GM23248 (cell line): ENCODE measurements at regions not wholly inside any gene's neighbourhood (a gene's known extent, or its start where the extent isn't known, plus 50 kb on each side); places are given as distances from the start of the nearest gene placed in this dataset.

Experiments
- DNase-seq: peaks from one replicate; pipeline ENCODE4 v3.0.0-alpha.2; 2015
- H2AFZ ChIP-seq: fragments of 200-600 bp; sonication (generic); 2 replicates; pipeline ENCODE4 v1.6.1; 2016; ENCODE audit warnings: antibody characterized with exemption
- H3F3A ChIP-seq: fragments of 200-600 bp; sonication (generic); 2 replicates; pipeline ENCODE4 v1.6.1; 2016; ENCODE audit warnings: mild to moderate bottlenecking, antibody characterized with exemption, mixed run types; ENCODE audit not compliant: insufficient read depth
- H3K27ac ChIP-seq: fragments of 200-600 bp; sonication (generic); 2 replicates; pipeline ENCODE4 v1.5.1; 2016; ENCODE audit warnings: mild to moderate bottlenecking
- H3K27me3 ChIP-seq: fragments of 200-600 bp; sonication (generic); replicated peaks from 2 replicates; pipeline ENCODE4 v1.6.1; 2016; ENCODE audit warnings: mild to moderate bottlenecking; ENCODE audit not compliant: insufficient read depth
- H3K36me3 ChIP-seq: fragments of 200-600 bp; sonication (generic); 2 replicates; pipeline ENCODE4 v1.6.1; 2016; ENCODE audit warnings: low read depth, mild to moderate bottlenecking
- H3K4me1 ChIP-seq: fragments of 200-600 bp; sonication (generic); 2 replicates; pipeline ENCODE4 v1.6.1; 2016; ENCODE audit warnings: mild to moderate bottlenecking; ENCODE audit not compliant: insufficient read depth
- H3K4me2 ChIP-seq: fragments of 200-600 bp; sonication (generic); one replicate; pipeline ENCODE4 v1.6.1; 2016; ENCODE audit warnings: mild to moderate bottlenecking; ENCODE audit not compliant: unreplicated experiment
- H3K4me3 ChIP-seq: fragments of 200-600 bp; sonication (generic); 2 replicates; pipeline ENCODE4 v1.5.1; 2016; ENCODE audit warnings: mild to moderate bottlenecking
- H3K79me2 ChIP-seq: fragments of 200-600 bp; sonication (generic); 2 replicates; pipeline ENCODE4 v1.6.1; 2016; ENCODE audit warnings: mild to moderate bottlenecking; ENCODE audit not compliant: insufficient read depth
- H3K9ac ChIP-seq: fragments of 200-600 bp; sonication (generic); 2 replicates; pipeline ENCODE4 v1.6.1; 2016; ENCODE audit warnings: mild to moderate bottlenecking
- H3K9me2 ChIP-seq: fragments of 200-600 bp; sonication (generic); 2 replicates; pipeline ENCODE4 v1.6.1; 2016; ENCODE audit warnings: mixed run types, mild to moderate bottlenecking, moderate library complexity; ENCODE audit not compliant: insufficient read depth
- H3K9me3 ChIP-seq: fragments of 200-600 bp; sonication (generic); one replicate; pipeline ENCODE4 v1.6.1; 2017; ENCODE audit warnings: low read depth
- H4K20me1 ChIP-seq: fragments of 200-600 bp; sonication (generic); 2 replicates; pipeline ENCODE4 v1.6.0; 2016; ENCODE audit not compliant: insufficient read depth
- EZH2 ChIP-seq: fragments of 200-600 bp; sonication (generic); IDR thresholded peaks from 2 replicates; pipeline ENCODE4 v1.6.1; 2018; ENCODE audit warnings: antibody characterized with exemption, mild to moderate bottlenecking; ENCODE audit not compliant: insufficient read depth, poor library complexity, severe bottlenecking
- EZH2phosphoT487 ChIP-seq: fragments of 200-600 bp; sonication (generic); IDR thresholded peaks from 2 replicates; pipeline ENCODE4 v1.6.1; 2018; ENCODE audit warnings: antibody characterized with exemption, moderate library complexity, mild to moderate bottlenecking, low read depth; ENCODE audit not compliant: insufficient read depth
- WGBS, 2 experiments: methylation state at CpG; one replicate each; pipeline ENCODE4 v1.1.6; 2015 to 2017; ENCODE audit warnings: low lambda C conversion rate in 2 of 2, low coverage in 1 of 2; ENCODE audit errors: missing lambda C conversion rate in 2 of 2; 5-methylcytosine and 5-hydroxymethylcytosine counted together
- in situ Hi-C: fragments of 300-500 bp; cut with MboI; formaldehyde crosslinking; loops from 2 replicates; pipeline ENCODE4 v1.15.0; 2020

DNA sequence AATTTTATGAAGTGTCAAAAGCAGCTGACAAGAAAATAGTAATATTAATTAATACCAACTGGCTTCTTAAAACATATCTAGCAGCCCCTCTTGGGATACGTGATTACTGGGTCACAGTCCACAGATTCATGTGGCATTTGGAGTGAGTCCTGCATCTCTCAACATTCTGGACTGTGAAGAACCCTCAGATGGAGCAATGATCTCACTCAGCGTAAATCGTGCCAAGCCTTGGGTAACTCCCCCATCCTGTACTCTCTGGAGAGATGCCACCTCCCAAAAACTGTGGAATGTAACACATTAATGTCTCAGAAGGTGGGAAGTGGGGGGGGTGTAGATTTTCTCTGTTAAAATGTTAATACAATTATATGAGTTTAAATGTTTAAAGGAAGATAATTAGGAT, 118.2 kb upstream of the IQCM start:
- Histone ChIP-seq H3K27ac (no peak overlapping the region), H3K9me2 (no peaks in the 10 kb centered on the region), H3K4me2 (peak overlapping the region; percentile 15), H3K4me3 (no peak overlapping the region), H3K36me3 (no peaks in the 10 kb centered on the region), H2AFZ (no peak overlapping the region), H3F3A (no peaks in the 10 kb centered on the region), H3K9ac (no peak overlapping the region), H4K20me1 (no peaks in the 10 kb centered on the region), H3K9me3 (no peaks in the 10 kb centered on the region), H3K4me1 (peaks cover 7% of the 10 kb centered on the region), H3K79me2 (no peaks in the 10 kb centered on the region), H3K27me3 (no peaks in the 10 kb centered on the region)
- in situ Hi-C loops: no loop called here
- TF ChIP-seq EZH2 (no peak), EZH2phosphoT487 (no peak)
- peak; percentile 69 for DNase-seq
- WGBS, 2 experiments: 14 to 19% methylated on average over 3 of the region's 3 CpGs

GRCh38 chr4:149949381-149949780, 128.9 kb upstream of the DCLK2 start:
- Histone ChIP-seq H3K36me3 (no peaks in the 10 kb centered on the region), H3K27me3 (no peaks in the 10 kb centered on the region), H3K27ac (no peak overlapping the region), H3K9me3 (no peaks in the 10 kb centered on the region), H3K9me2 (no peaks in the 10 kb centered on the region), H3K4me1 (no peaks in the 10 kb centered on the region), H4K20me1 (no peaks in the 10 kb centered on the region), H3K79me2 (no peaks in the 10 kb centered on the region), H3F3A (no peaks in the 10 kb centered on the region), H3K4me3 (no peak overlapping the region), H3K4me2 (no peak overlapping the region), H2AFZ (0 out of 2 replicates have a peak overlapping the region, but pooled peaks have one; percentile 26), H3K9ac (no peak overlapping the region)
- in situ Hi-C loops: no loop called here
- TF ChIP-seq EZH2 (no peak), EZH2phosphoT487 (no peak)
- 24 to 26% methylated on average over 5 of the region's 5 CpGs for WGBS, 2 experiments
- no peak for DNase-seq

GRCh38 chr4:149951152-149951900, 126.9 kb upstream of the DCLK2 start:
- H3K9me2 ChIP-seq: no peaks in the 10 kb centered on the region
- H3K36me3 ChIP-seq: no peaks in the 10 kb centered on the region
- no peaks in the 10 kb centered on the region for H3K27me3 ChIP-seq
- no peak overlapping the region for H3K9ac ChIP-seq
- DNase-seq: no peak
- in situ Hi-C loops: no loop called here
- no peaks in the 10 kb centered on the region for H3F3A ChIP-seq
- H3K27ac ChIP-seq: no peak overlapping the region
- TF ChIP-seq EZH2phosphoT487 (no peak), EZH2 (no peak)
- 71 to 72% methylated on average over 5 of the region's 5 CpGs for WGBS, 2 experiments
- H4K20me1 ChIP-seq: no peaks in the 10 kb centered on the region
- H3K4me3 ChIP-seq: no peak overlapping the region
- no peaks in the 10 kb centered on the region for H3K9me3 ChIP-seq
- H2AFZ ChIP-seq: no peak overlapping the region
- no peaks in the 10 kb centered on the region for H3K79me2 ChIP-seq
- H3K4me1 ChIP-seq: no peaks in the 10 kb centered on the region
- no peak overlapping the region for H3K4me2 ChIP-seq

- Histone ChIP-seq H3K4me2 (no peak overlapping the region), H3K9me2 (no peaks in the 10 kb centered on the region), H2AFZ (no peak overlapping the region), H3K27ac (no peak overlapping the region), H3K36me3 (no peaks in the 10 kb centered on the region), H4K20me1 (no peaks in the 10 kb centered on the region), H3K27me3 (no peaks in the 10 kb centered on the region), H3K9ac (no peak overlapping the region), H3K79me2 (no peaks in the 10 kb centered on the region), H3F3A (no peaks in the 10 kb centered on the region), H3K4me3 (no peak overlapping the region), H3K9me3 (no peaks in the 10 kb centered on the region), H3K4me1 (no peaks in the 10 kb centered on the region)
- in situ Hi-C loops: no loop called here
- TF ChIP-seq EZH2 (no peak), EZH2phosphoT487 (no peak)
- 100% methylated on average over 1 of the region's 1 CpG for WGBS, 2 experiments
- DNase-seq: no peak
These were observed 126.1 kb upstream of the DCLK2 start for GRCh38 chr4:149952101-149952500.
